ENCODE measurements at regions not wholly inside any gene's neighbourhood (a gene's known extent, or its start where the extent isn't known, plus 50 kb on each side); places are given as distances from the start of the nearest gene placed in this dataset.

GRCh38 chr6:163716690-163717089 lies 302.2 kb downstream of the QKI start:
- no peak for DNase-seq (ENCODE audit: low spot score)
- H3K27ac ChIP-seq = no peak overlapping the region
- H3K4me3 ChIP-seq = no peak overlapping the region
- no peak for TF ChIP-seq CTCF (IDR thresholded peaks at IDR 0.05)

- no peak for DNase-seq (ENCODE audit: low spot score)
- H3K4me3 ChIP-seq = no peak overlapping the region
- no peak for TF ChIP-seq CTCF (IDR thresholded peaks at IDR 0.05)
- no peak overlapping the region for H3K27ac ChIP-seq
Measured at GRCh38 chr6:163715846-163716245, 301.3 kb downstream of the QKI start.

GRCh38 chr6:163714179-163714578 lies 299.7 kb downstream of the QKI start:
- H3K27ac ChIP-seq = peak overlapping the region in 1 of 2 donors; percentile 72
- no peak overlapping the region for H3K4me3 ChIP-seq
- DNase-seq (ENCODE audit: low spot score) = no peak
- no peak for TF ChIP-seq CTCF (IDR thresholded peaks at IDR 0.05)

GRCh38 chr6:163712981-163713380 lies 298.5 kb downstream of the QKI start:
- peak overlapping the region in 1 of 2 donors; percentile 72 for H3K27ac ChIP-seq
- no peak for DNase-seq (ENCODE audit: low spot score)
- no peak for TF ChIP-seq CTCF (IDR thresholded peaks at IDR 0.05)
- H3K4me3 ChIP-seq = no peak overlapping the region

- TF ChIP-seq CTCF (IDR thresholded peaks at IDR 0.05) = no peak
- Histone ChIP-seq H3K4me3 (no peak overlapping the region), H3K27ac (peak overlapping the region in 1 of 2 donors; percentile 72)
- DNase-seq (ENCODE audit: low spot score) = no peak
Measured at GRCh38 chr6:163712566-163712961, 298.0 kb downstream of the QKI start.

- Histone ChIP-seq H3K4me3 (no peak overlapping the region), H3K27ac (peak overlapping the region in 1 of 2 donors; percentile 77)
- peak; percentile 81 for DNase-seq (ENCODE audit: low spot score)
- no peak for TF ChIP-seq CTCF (IDR thresholded peaks at IDR 0.05)
Measured at GRCh38 chr6:163711615-163712565, 297.4 kb downstream of the QKI start.
